Middle frontal gyrus (tissue), 1 donor: ENCODE measurements at regions not wholly inside any gene's neighbourhood (a gene's known extent, or its start where the extent isn't known, plus 50 kb on each side); places are given as distances from the start of the nearest gene placed in this dataset.
"Not testable (repeated sequence)": the region's sequence is repeated elsewhere in the genome, so short reads cannot be mapped to it uniquely, and the experiment has no call there.

ENCODE experiments used
- DNase-seq: peaks from one replicate; pipeline ENCODE4 v3.0.0-alpha.2; 2015; ENCODE audit warnings: low spot score; ENCODE audit errors: extremely low spot score

DNA sequence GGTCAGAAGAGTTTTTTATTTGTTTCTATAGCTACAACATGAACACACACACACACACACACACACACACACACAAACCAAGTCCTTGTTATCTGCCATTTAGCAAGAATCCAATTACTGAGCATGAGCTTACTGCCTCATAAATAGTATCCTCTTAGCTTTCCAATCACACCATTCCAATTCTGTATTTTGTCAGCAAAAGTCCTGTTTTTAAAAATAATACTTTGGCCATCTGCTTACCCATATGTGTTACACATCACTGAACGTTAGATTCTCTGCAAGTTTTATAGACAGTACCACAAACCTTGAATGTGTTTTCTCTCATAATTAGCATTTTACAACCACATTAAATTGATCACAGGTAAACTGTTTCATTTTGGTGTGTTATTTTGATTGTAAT is 1905.4 kb upstream of the FLRT2 start:
- no peak for DNase-seq

GRCh38 chr14:83632375-83632774 is 1897.6 kb upstream of the FLRT2 start:
- DNase-seq = no peak

DNA sequence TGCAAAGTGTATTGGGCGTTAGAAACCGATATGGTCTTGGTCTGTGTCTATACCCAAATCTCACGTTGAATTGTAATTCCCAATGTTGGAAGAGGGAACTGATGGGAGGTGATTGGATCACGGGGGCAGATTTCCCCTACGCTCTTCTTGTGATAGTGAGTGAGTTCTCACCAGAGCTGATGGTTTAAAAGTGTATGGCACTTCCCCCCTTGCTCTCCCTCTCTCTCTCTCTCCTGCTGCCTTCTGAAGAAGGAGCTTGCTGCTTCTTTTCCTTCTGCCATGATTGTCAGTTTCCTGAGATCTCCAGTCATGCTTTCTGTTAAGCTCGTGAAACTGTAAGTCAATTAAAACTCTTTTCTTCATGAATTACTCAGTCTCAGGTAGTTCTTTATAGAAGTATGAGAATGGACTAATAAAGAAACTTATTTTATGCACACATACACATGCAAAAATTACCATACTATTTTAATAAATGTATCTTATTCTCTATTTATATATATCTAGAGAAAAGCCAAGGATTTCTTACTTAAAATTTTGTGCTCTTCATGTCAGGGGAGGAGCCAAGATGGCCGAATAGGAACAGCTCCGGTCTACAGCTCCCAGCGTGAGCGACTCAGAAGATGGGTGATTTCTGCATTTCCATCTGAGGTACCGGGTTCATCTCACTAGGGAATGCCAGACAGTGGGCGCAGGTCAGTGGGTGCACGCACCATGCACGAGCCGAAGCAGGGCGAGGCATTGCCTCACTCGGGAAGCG is 1891.0 kb upstream of the FLRT2 start:
- no peak for DNase-seq

- DNase-seq = not testable (repeated sequence)
Observed at GRCh38 chr14:83639505-83639875, 1890.5 kb upstream of the FLRT2 start.

DNA sequence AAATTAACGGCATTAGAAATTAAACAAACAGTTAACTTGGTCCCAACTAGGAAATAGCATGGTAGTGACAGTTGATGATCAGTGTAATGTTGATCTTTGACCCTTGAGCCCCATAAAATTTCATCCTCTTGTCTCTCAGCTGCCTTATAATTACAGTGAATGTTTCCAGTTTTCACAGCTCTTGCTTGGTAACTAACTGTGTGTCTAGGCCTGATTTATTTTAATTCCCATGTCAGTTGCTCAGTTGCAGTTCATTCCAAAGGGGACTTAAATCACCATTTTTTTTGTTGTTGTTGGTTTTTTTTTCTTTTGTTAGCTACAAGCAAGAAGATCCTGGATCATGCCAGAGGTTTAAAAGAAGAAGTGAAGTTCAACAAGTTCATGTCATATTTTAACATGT is 1883.7 kb upstream of the FLRT2 start:
- DNase-seq = no peak

GRCh38 chr14:83660597-83660996 is 1869.3 kb upstream of the FLRT2 start:
- no peak for DNase-seq

- DNase-seq = no peak
Observed at GRCh38 chr14:83664389-83664788, 1865.6 kb upstream of the FLRT2 start.

- no peak for DNase-seq
Observed at GRCh38 chr14:83689265-83689664, 1840.7 kb upstream of the FLRT2 start.

GRCh38 chr14:83697099-83697498 is 1832.8 kb upstream of the FLRT2 start:
- DNase-seq = no peak

- no peak for DNase-seq
Observed at GRCh38 chr14:83702619-83703018, 1827.3 kb upstream of the FLRT2 start.

DNA sequence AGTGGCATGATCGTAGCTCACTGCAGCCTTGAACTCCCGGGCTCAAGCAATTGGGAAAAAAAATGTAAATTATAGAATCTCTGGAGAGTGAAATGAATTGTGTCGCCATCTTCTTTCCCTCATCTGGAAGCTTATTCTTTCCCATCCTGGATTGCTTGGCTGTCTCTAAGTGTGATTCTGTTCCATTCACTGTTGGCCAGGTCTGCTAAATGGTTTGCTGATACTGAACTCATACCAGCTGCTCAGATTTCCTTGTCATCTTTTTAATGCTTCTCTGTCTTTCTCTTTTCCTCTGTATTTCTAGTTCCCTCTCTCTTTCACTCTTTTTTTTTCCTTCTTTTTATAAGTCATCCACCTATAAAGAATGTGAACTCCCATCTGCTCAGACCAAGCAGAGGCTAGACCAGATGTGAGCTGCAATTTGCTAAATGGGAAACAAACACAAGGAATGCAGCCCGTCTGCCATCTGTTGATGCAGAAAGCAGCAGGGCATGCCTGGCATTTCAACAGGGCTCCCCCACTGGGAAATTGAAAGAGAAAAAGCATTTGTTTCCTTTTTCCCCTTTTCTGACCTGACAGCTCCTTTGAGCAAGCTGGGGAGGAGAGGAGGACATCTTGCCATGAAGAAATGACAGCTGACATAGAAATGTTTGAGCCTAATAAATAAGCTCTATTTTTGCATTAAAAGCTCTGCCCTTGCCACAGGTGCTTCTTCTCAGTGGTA is 1823.6 kb upstream of the FLRT2 start:
- DNase-seq = no peak

DNA sequence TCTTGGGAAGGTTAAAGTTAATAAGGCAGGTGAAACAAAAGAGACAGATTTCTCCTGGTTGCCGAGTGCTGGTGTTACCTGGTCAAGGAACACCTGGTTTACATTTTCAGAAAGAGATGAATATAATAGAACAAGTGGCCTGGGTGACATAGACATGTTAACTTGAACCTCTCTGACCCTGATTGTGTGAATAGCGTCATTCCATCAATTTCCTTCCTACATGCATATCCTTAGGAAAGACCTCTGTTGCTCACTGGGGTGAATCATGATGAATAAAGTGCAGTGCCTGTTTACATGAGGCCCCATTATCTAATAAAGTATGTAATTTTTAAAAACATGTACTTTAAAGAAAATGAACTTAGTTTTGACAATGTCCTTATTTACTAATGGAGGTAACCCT is 1822.9 kb upstream of the FLRT2 start:
- no peak for DNase-seq

DNA sequence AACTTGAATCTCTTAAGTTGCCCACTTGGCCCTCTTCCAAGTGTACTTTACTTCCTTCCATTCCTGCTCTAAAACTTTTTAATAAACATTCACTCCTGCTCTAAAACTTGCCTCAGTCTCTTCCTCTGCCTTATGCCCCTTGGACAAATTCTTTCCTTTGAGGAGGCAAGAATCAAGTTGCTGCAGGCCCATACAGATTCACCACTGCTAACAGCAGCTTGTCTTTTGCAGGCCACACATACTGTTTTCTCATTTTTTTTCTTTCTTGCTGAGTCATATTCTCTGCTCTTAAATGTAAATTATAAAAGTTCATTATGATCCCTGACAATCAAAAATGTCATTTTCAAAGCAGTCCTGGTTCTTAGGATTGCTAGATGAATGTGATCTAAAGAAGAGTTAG is 1820.8 kb upstream of the FLRT2 start:
- DNase-seq = no peak

DNA sequence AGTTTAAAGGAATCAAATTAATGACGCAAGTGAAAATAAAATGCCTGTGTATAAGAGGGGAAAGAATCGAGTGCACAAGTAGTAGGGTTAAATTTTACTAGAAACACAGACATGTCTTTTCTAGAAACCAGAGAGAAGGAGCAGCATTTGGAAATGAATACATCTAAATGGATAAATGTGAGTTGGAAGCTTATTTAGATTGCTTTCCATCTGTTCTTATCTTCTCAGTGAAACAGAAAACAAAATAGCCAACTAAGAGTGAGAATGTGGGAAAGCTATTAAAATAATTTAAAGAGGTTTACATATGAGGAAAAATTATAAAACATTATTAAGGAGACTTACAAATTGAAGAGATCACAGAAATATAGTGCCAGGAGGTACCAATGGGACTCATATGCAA is 1818.9 kb upstream of the FLRT2 start:
- DNase-seq = no peak

GRCh38 chr14:83712418-83713129 is 1817.4 kb upstream of the FLRT2 start:
- DNase-seq = no peak

DNA sequence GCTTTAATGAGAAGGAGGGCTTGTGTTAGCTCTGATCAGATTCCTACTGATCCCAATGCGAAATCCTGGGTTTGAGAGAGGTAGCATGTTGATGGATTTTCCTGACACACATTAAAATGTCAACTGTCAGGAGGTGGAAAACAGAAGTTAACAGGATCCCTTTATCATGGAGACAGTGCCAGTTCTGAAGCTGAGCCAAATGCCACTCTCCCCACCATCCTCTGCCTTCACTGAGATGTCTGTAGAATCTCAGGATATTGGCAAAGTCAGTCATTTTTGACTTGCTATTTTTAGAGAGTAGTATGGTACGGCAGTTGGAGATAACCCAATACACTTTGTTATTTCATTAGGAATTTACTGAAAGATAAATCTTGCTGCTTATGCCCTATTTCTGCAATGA is 1816.2 kb upstream of the FLRT2 start:
- DNase-seq = no peak

- no peak for DNase-seq
Observed at GRCh38 chr14:83714151-83714550, 1815.8 kb upstream of the FLRT2 start.

DNA sequence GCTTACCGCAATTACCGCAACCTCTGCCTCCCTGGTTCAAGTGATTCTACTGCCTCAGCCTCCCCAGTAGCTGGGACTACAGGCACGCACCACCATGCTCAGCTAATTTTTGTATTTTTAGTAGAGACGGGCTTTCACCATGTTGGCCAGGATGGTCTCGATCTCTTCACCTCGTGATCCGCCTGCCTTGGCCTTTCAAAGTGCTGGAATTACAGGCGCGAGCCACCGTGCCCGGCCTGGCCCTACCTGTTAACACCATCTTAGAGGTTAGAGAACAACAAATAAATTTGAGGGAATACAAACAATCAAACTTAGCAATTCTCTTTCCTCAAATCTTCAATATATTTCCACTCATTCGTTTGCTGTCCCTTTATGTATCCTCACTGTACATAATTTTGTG is 1810.5 kb upstream of the FLRT2 start:
- not testable (repeated sequence) for DNase-seq

- DNase-seq = no peak
Observed at GRCh38 chr14:83733670-83734069, 1796.3 kb upstream of the FLRT2 start.

DNA sequence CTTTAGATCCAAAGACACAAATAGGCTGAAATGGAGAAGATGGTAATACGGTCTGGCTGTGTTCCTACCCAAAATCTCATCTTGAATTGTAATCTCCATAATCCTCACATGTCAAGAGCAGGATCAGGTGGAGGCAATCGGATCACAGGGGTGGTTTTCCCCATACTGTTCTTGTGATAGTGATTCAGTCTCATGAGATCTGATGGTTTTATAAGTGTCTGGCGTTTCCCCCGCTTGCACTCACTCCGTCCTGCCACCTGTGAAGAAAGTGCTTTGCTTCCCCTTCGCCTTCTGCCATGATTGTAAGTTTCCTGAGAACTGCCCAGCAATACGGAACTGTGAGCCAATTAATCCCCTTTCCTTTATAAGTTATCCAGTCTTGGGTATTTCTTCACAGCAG is 1795.5 kb upstream of the FLRT2 start:
- DNase-seq = no peak

GRCh38 chr14:83741269-83741668 is 1788.7 kb upstream of the FLRT2 start:
- DNase-seq = no peak

DNA sequence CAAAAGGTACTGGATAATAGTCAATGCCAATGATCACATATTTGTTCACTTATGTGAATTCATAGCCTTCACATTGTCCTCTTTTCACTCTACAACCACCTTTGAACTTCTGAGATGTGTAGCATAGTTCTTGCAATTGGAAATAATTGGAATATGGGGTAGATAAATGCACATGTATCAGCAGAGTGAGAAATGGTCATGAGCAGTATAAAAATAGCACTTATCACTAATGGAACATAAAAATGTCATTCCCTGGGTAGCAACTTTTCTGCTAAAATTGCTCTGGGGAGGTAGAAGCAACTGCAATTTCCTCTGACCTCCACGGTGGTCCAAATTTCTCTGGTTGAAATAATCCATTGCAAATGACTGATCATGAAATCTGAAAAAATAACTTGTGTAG is 1785.7 kb upstream of the FLRT2 start:
- DNase-seq = no peak
